ENCODE measurements at regions not wholly inside any gene's neighbourhood (a gene's known extent, or its start where the extent isn't known, plus 50 kb on each side); places are given as distances from the start of the nearest gene placed in this dataset.
"Not testable (repeated sequence)": the region's sequence is repeated elsewhere in the genome, so short reads cannot be mapped to it uniquely, and the experiment has no call there.

DNA sequence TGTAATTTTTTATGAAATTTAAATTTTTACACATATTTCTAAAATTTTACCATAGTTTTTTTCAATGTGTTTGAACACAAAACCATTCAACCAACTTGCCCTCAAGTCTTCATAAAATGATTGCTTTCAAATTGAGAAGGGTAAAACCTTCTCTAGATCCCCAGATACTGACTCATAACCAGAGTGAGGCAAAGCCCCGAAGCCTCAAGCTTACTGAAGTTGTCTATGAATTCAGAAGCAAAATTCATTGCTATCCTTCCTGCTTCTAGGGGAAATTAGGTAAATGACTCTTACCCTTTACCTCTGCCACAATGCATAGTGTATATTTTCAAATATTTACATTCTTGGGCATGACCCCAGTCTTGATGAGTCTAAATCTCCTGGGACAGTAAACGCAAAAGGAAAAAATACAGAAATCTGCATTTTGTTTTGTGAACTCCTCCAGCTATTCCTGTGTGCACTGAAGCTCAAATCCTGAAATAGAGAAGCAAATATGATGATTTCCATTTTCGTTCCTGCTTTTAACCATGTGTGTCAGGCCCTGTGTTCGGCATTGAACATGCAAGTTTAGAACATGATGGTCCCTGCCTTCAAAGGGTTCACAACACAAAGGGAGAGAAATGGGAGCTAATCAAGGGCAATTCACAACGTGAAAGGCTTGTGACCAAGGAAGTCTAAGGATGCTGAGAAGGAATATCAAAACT, 246.3 kb downstream of the SUCLG1 start:
- DNase-seq = no peak

GRCh38 chr2:84209941-84210340, 249.1 kb downstream of the SUCLG1 start:
- DNase-seq = no peak

GRCh38 chr2:84204995-84205394, 254.1 kb downstream of the SUCLG1 start:
- DNase-seq = no peak

- no peak for DNase-seq
These were observed 256.9 kb downstream of the SUCLG1 start for GRCh38 chr2:84202166-84202565.

DNA sequence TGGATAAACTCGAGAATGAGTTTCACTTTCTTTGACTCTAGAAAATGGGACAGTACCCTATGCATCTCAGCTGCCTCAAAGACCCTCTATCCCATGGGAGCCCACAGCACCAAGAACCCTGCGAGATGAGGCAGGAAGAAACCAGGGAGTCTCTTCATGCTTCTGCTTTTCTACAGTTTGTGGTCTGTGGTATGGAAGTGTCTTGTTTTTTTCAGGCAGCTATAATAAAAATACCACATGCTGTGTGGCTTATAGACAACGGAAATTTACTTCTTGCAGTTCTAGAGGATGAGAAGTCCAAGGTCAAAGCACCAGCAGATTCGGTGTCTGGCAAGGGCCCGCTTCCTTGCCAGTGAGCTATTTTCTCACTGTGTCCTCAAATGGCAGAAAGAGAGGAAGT, 257.9 kb downstream of the SUCLG1 start:
- DNase-seq = no peak

DNA sequence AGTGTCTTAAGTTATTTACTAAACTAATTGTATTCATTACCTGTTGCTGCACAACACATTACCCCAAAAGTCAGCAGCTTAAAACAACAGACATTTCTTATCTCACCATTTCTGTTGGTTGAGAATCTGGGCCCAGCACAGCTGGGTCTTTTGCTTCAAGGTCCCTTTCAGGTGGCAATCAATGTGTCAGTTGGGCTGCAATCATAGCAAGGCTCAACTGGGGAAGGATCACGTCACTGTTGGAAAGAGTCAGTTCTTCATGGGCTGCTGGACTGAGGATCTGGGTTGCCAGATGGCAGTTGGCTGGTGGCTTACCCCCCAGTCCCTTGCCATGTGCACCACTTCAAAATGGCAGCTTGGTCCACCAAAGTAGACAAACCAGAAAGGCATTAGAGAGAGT, 261.2 kb downstream of the SUCLG1 start:
- DNase-seq = no peak

- no peak for DNase-seq
These were observed 264.0 kb downstream of the SUCLG1 start for GRCh38 chr2:84194949-84195644.

- DNase-seq = no peak
These were observed 264.9 kb downstream of the SUCLG1 start for GRCh38 chr2:84194181-84194580.

DNA sequence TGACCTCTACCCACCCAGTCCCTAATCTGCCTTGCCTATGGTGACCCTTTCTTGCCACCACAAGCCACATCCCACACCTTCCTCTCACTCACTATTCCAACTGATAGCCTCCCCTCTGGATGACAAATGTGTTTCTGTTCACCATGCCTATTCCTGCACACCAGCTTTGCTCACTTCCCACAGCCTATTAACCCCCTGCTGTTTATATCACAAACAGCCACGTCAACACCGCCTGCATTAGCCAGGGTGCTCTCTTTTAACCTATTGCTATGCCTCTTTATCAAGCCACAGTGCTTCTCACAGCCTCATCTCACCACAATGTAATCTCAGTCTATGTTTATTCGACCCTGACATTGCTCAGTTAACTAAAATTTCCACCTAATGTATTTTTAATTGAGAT, 271.8 kb downstream of the SUCLG1 start:
- DNase-seq = no peak

DNA sequence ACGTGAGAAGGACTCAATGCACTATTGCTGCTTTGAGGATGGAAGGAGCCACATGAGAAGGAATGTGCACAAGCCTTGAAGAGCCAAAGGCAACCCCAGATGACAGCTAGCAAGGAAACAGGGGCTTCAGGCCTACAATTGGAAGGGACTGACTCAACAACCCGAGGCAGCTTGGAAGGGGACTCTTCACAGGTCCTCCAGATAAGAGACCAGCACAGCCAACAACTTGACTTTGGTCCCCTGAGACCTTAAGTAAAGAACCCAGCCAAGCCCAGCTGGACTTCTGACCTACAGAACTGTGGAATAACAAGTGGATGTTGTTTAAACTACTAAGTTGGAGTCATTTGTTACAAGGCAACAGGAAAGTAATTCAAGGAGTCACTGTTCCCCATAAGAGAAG, 277.2 kb downstream of the SUCLG1 start:
- DNase-seq = no peak

GRCh38 chr2:84177733-84178132, 281.3 kb downstream of the SUCLG1 start:
- DNase-seq = no peak

GRCh38 chr2:84175970-84176369, 283.1 kb downstream of the SUCLG1 start:
- no peak for DNase-seq

- DNase-seq = no peak
These were observed 283.7 kb downstream of the SUCLG1 start for GRCh38 chr2:84175340-84175739.

GRCh38 chr2:84173041-84173440, 286.0 kb downstream of the SUCLG1 start:
- no peak for DNase-seq

DNA sequence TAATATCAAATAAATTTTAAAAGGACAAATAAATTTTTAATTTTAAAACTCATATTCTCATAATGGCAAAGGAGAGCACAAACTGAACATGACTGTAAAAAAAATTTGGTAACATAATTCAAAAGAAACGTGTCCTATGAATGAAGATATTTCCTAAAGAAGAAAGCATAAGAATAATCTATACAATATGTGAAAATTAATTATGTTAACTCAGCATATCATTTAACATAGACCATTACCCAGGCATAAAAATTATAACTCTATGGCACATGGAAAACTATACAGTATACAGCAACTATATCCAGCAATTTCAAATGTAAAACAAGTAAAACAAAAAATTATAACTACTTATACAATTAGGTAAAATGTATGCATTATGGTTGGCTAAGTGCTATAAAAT, 288.1 kb downstream of the SUCLG1 start:
- no peak for DNase-seq

DNA sequence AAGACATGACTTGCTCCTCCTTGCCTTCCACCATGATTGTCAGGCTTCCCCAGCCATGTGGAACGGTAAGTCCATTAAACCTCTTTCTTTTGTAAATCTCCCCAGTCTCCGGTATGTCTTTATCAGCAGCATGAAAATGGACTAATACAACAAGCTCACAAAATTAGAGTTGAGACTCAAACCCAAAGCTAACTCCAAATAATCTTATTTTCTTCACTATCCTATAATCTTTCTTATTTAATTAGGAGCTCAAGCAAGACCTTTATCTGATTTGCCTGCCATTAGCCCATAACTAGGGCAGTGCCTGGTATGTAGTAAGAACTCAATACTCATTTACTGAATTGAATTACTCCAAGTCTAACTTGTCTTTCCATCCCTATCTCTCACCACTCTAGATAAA, 289.2 kb downstream of the SUCLG1 start:
- DNase-seq = no peak

GRCh38 chr2:84168552-84168951, 290.5 kb downstream of the SUCLG1 start:
- DNase-seq = not testable (repeated sequence)

DNA sequence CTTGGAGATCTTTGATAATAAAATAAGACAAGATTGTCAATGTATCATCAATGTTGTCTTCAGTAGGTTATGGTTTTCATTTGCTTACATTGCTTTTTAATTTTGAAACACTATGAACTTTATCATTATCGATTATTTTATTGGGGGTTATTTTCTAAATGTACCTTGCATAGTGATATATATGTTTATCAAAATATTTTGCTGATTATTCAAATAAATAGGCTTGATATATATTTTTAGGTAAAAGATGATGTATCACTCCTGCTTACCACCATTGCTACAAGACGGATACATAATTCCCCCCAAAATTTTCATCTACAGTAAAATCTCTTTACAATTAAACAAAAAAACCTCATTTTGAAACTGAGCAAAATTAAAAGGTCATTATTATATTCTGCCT, 293.8 kb downstream of the SUCLG1 start:
- no peak for DNase-seq

DNA sequence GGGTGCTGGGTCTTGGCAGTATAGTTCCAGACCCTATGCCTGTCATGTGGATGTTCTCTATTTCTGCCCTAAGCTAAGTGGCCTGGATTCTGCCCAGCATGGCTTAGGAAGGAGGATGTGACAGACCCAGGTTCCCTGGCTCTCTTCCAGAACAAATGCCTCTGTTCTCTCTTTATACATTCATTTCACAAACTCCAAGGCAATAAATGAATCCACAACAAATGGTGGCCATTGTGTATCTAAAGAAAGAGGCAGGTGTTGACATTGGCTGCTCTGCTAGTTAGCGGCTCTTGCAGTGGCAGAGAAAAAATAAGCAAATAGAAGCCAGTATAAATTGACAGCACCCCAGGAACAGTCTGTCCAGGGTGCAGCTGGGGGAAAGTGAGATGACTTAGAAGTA, 298.6 kb downstream of the SUCLG1 start:
- no peak for DNase-seq

DNA sequence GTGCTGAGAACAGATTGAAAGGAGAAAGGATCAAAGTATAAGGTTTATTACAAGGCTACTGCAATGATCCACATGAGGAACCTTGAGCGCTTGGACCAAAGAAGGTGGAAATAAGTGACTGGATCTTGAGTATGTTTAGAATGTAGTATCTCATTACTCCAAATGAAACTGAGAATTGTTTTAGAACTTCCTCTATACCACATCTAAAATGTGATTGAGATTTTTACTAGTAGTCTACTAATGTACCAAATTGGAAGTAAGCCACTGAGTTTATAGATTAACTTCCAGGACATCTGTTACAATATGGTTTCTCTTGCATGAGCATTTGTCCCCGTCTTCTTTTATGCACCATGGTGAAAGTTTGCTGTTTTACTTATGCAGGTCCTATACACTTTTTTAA, 300.5 kb downstream of the SUCLG1 start:
- no peak for DNase-seq

DNA sequence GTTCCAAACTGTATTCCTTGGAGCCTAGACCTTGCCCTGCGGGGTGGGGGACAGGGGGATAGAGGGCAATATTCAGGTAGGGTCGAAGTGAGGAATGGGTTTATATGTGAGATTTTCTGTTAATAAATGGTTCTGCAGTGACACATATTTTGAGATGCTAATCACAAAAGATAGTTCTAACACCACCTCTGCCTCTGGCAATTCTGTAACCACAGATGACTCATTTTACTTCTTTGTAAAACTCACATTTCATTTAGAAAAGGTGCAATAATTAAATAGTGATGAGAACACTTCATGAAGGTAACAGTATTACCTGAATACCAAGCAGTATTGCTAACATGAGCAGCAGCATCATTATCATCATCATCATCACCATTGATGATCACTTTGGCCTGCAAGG, 306.6 kb downstream of the SUCLG1 start:
- DNase-seq = no peak

DNA sequence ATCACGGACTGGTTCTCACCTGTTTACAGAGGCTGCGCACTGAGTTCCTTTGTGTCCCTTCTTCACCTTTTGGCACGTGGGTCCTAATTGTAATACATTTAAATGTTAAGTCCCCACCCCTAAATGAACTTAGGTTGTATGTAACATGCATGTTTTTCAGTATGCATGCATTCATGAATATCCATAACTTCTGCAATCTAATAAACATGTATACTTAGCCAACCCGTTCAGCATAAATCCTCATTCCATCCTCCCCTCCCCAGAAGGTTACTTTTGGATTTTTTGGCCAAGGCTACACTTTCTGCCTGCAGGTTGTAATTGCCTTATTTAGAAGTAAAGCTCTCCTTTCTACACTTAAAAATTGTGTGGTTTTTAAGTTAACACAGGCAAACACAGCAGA, 314.7 kb downstream of the SUCLG1 start:
- DNase-seq = no peak

DNA sequence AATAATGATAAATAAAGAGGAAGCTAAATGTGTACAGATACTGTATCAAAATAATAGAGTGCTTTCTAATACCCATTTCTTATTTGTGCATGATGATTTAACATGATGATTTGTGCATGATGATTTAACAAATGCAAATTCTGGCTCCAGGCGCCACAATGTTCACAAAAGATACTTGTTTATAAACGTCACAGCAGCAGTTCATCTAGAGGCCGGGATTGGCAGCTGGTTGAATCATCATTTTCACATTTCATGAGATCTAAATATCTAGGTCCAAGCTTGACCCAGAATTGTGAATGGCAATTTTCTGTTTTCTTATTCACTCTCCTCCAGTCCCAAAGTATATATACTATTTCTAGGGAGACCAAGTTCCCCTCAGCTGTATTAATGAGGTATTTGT, 322.0 kb downstream of the SUCLG1 start:
- DNase-seq = no peak

- no peak for DNase-seq
These were observed 326.7 kb downstream of the SUCLG1 start for GRCh38 chr2:84132370-84132769.

- no peak for DNase-seq
These were observed 327.7 kb downstream of the SUCLG1 start for GRCh38 chr2:84131278-84131830.
